ENCODE measurements at regions not wholly inside any gene's neighbourhood (a gene's known extent, or its start where the extent isn't known, plus 50 kb on each side); places are given as distances from the start of the nearest gene placed in this dataset.

- H3K4me3 ChIP-seq (replicated peaks in 1 of 2; ENCODE audit: low read depth in 1 of 2, low read length in 2 of 2) = no peak overlapping the region
- no peaks in the 10 kb centered on the region for H3K79me2 ChIP-seq (ENCODE audit: insufficient read depth, low read length)
- H3K9ac ChIP-seq (ENCODE audit: low read length) = no peak overlapping the region
- POLR2A ChIA-PET = no interaction called here
- H3K4me1 ChIP-seq (ENCODE audit: control insufficient read depth in 1 of 2, insufficient read depth in 2 of 2, low read length in 2 of 2) = peaks cover 0 to 3% of the 10 kb centered on the region in 2 experiments; a peak in 1 of 4 replicates
- intact Hi-C loops (cut with micrococcal nuclease) = loop anchor here (1.0 kb wide), 1 partner anchor 359 kb away; no protein-coding TSS in a partner anchor
- H3K27me3 ChIP-seq (ENCODE audit: insufficient read depth, low read length) = no peaks in the 10 kb centered on the region
- no peaks in the 10 kb centered on the region for H3K9me3 ChIP-seq (ENCODE audit: control insufficient read depth in 1 of 2, insufficient read depth in 1 of 2, low read depth in 1 of 2, low read length in 2 of 2)
- RAD21 ChIA-PET (ENCODE audit: low non-redundant PET in 1 of 2, low total read pairs in 2 of 2, uncharacterized antibody in 2 of 2, unreplicated experiment in 2 of 2) = no interaction called here
- DNase-seq (ENCODE audit: low read depth, low spot score) = no peak
- H3K4me2 ChIP-seq (ENCODE audit: low read length) = no peak overlapping the region
- BruUV-seq (replicated peaks) = no TSS peak
- H2AFZ ChIP-seq (ENCODE audit: low read depth, low read length, poor library complexity, severe bottlenecking) = no peak overlapping the region
- no peak overlapping the region for H3K27ac ChIP-seq (ENCODE audit: low read depth, low read length)
- no peaks in the 10 kb centered on the region for H4K20me1 ChIP-seq (ENCODE audit: insufficient read depth)
- no peak for TF ChIP-seq SRF (IDR thresholded peaks at IDR 0.05; ENCODE audit: low read depth)
- no peak for TF ChIP-seq YY1 (IDR thresholded peaks at IDR 0.05; ENCODE audit: extremely low read depth, insufficient replicate concordance, low read depth, low read length)
- no peak for TF ChIP-seq CBX3 (IDR thresholded peaks at IDR 0.05; ENCODE audit: low read depth)
- no peak for TF ChIP-seq EGR1 (IDR thresholded peaks at IDR 0.05; ENCODE audit: low read depth)
- TF ChIP-seq EZH2 (IDR thresholded peaks at IDR 0.05) = no peak
- no peak for TF ChIP-seq EZH2phosphoT487 (IDR thresholded peaks at IDR 0.05; ENCODE audit: borderline replicate concordance)
- TF ChIP-seq ATF3 (IDR thresholded peaks at IDR 0.05) = no peak
- no peak for TF ChIP-seq SIN3A (IDR thresholded peaks at IDR 0.05; ENCODE audit: low read depth)
- no peak for TF ChIP-seq REST (IDR thresholded peaks at IDR 0.05; ENCODE audit: low read depth)
- no peak for TF ChIP-seq SP1 (IDR thresholded peaks at IDR 0.05; ENCODE audit: low read depth)
- TF ChIP-seq ZNF274 (IDR thresholded peaks at IDR 0.05; ENCODE audit: low read depth, low read length) = no peak
- TF ChIP-seq ELF1 (IDR thresholded peaks at IDR 0.05; ENCODE audit: borderline replicate concordance, low read depth) = no peak
- no peak for TF ChIP-seq FOSL1 (IDR thresholded peaks at IDR 0.05; ENCODE audit: low read depth)
- CTCF ChIA-PET = interaction anchor here (0.8 to 2.1 kb wide), 4 partner anchors 9 to 619 kb away, joined by 3 to 18 read pairs (median 10); no protein-coding TSS in a partner anchor
- no peaks in the 10 kb centered on the region for H3K9me2 ChIP-seq (ENCODE audit: insufficient read depth)
- no peaks in the 10 kb centered on the region for H3K36me3 ChIP-seq (ENCODE audit: control insufficient read depth in 1 of 2, insufficient read depth in 2 of 2, low read length in 2 of 2)
- ATAC-seq = no peak
Measured at GRCh38 chr1:222096476-222096772, 354.5 kb upstream of the DUSP10 start.

Measured in HCT116 (cell line).